ENCODE measurements at regions not wholly inside any gene's neighbourhood (a gene's known extent, or its start where the extent isn't known, plus 50 kb on each side); places are given as distances from the start of the nearest gene placed in this dataset.

GRCh38 chr14:65349100-65349499 is 63.4 kb upstream of the FUT8 start:
- TF ChIP-seq CTCF (IDR thresholded peaks at IDR 0.05; ENCODE audit: borderline replicate concordance, extremely low read depth, low read length, poor library complexity, severe bottlenecking): no peak
- TF ChIP-seq EZH2 (IDR thresholded peaks at IDR 0.05; ENCODE audit: borderline replicate concordance, low read depth, low read length, severe bottlenecking): no peak

All from DND-41 (cell line).